ENCODE measurements at regions not wholly inside any gene's neighbourhood (a gene's known extent, or its start where the extent isn't known, plus 50 kb on each side); places are given as distances from the start of the nearest gene placed in this dataset.
A peak's percentile ranks its signal among the peaks of the same experiment; 100 is the strongest.

DNA sequence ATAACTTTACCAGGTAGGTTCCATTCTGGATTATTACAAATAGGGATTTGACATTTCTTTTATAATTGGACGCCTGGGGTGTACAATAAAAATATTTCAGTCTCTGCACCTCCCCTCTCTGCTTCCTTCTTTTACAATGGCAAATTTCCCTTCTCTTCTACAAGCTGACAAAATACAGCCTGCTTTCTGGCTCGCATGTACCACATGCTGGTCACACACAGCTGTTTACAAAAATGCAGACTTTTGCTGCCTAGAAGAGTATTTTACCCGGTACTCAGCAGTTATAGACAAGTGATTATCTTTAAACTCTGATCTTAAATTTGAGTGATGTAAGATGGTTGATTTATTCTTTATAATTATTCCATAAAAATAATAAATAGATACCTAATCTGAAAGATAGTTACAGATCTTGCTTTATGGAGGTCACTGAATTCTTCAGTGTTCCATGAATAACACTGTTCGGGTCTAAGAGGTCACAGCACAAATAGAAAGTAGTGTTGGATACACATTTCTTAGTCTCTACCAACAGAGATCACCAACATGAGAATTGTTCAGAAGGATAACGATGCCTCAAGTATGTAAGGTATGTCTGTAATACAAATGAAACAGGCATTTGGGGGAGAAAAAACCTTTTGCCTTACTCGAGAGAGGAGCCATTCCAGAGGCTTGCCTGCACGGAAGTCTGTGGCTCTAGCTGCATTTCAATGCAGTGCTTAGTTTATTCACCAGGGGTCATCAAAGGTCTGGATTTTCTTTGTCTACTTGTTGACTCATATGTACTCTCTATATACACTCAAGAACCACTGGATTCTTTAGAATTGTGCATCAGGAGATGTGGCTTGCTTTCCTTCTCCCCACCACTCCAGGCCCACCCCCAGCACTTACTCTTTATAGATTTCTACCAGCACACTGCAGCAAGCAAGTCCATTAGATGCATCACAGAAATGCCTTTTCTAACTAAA is 206.6 kb upstream of the RFX3 start:
- DNase-seq (ENCODE audit: low read depth), result peak; percentile 82
- no peak overlapping the region for H3K4me3 ChIP-seq (ENCODE audit: low read length)
- peak; percentile 74 for TF ChIP-seq CTCF (IDR thresholded peaks at IDR 0.05; ENCODE audit: insufficient read depth, low read depth, low read length, missing control alignments)

GRCh38 chr9:3730511-3730922 is 204.7 kb upstream of the RFX3 start:
- no peak for DNase-seq (ENCODE audit: low read depth)
- TF ChIP-seq CTCF (IDR thresholded peaks at IDR 0.05; ENCODE audit: insufficient read depth, low read depth, low read length, missing control alignments), result no peak
- no peak overlapping the region for H3K4me3 ChIP-seq (ENCODE audit: low read length)

GRCh38 chr9:3721096-3721495 is 195.3 kb upstream of the RFX3 start:
- TF ChIP-seq CTCF (IDR thresholded peaks at IDR 0.05; ENCODE audit: insufficient read depth, low read depth, low read length, missing control alignments), result no peak
- DNase-seq (ENCODE audit: low read depth), result no peak
- no peak overlapping the region for H3K4me3 ChIP-seq (ENCODE audit: low read length)

DNA sequence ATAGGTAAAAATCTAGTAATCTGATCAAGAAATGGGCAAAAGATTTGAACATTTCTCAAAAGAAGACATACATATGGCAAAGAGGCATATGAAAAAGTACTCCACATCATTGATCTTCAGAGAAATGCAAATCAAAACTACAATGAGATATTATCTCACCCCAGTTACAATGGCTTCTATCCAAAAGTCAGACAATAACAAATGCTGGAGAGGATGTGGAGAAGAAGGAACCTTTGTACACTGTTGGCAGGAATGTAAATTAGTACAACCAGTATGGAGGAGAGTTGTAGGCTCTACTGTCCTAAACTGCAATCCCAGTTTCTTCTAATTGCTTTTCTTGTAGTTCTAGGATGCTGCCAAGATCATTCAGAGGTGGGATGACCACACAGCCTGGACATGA is 193.5 kb upstream of the RFX3 start:
- DNase-seq (ENCODE audit: low read depth), result no peak
- no peak for TF ChIP-seq CTCF (IDR thresholded peaks at IDR 0.05; ENCODE audit: insufficient read depth, low read depth, low read length, missing control alignments)
- no peak overlapping the region for H3K4me3 ChIP-seq (ENCODE audit: low read length)

- no peak overlapping the region for H3K4me3 ChIP-seq (ENCODE audit: low read length)
- TF ChIP-seq CTCF (IDR thresholded peaks at IDR 0.05; ENCODE audit: insufficient read depth, low read depth, low read length, missing control alignments), result no peak
- no peak for DNase-seq (ENCODE audit: low read depth)
Observed at GRCh38 chr9:3716415-3716814, 190.6 kb upstream of the RFX3 start.

DNA sequence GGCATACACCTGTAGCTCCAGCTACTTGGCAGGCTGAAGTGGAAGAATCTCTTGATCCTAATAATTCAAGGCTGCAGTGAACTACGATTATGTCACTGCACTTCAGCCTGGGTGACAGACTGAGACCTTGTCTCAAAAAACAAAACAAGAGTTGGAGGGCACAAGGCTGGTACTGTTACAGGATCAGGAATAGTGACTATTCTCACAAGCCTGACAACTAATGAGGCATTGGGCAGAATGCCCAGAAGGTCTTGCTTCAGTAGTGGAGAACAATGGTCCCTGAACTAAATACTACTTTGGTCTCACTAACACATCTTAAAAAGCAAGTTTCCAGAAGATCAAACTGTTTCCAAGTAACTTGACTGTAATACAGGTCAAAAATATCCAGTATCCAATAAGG is 182.9 kb upstream of the RFX3 start:
- H3K4me3 ChIP-seq (ENCODE audit: low read length), result no peak overlapping the region
- TF ChIP-seq CTCF (IDR thresholded peaks at IDR 0.05; ENCODE audit: insufficient read depth, low read depth, low read length, missing control alignments), result no peak
- DNase-seq (ENCODE audit: low read depth), result peak; percentile 73

DNA sequence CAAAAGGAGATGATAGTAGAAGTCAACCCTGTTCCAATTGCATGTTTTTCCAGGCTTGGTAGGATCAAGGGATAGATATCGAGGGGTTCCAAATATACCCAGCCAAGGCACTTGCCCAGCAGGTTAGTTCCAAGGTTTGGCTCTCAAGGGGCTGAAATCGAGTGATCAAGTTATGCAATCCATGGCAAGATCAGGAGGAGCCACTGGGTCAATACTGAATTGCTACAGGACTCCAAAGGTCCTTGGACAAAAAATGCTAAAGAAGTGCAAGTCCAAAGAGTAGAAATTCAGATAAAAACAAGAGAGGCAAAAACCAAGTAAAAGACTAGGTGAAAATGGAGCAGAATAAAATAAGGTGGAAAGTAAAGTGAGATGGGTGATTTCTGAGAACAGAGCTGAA is 179.1 kb upstream of the RFX3 start:
- H3K4me3 ChIP-seq (ENCODE audit: low read length), result no peak overlapping the region
- no peak for TF ChIP-seq CTCF (IDR thresholded peaks at IDR 0.05; ENCODE audit: insufficient read depth, low read depth, low read length, missing control alignments)
- no peak for DNase-seq (ENCODE audit: low read depth)

All from epithelial cell of esophagus (primary cell).